ENCODE measurements at regions not wholly inside any gene's neighbourhood (a gene's known extent, or its start where the extent isn't known, plus 50 kb on each side); places are given as distances from the start of the nearest gene placed in this dataset.

DNA sequence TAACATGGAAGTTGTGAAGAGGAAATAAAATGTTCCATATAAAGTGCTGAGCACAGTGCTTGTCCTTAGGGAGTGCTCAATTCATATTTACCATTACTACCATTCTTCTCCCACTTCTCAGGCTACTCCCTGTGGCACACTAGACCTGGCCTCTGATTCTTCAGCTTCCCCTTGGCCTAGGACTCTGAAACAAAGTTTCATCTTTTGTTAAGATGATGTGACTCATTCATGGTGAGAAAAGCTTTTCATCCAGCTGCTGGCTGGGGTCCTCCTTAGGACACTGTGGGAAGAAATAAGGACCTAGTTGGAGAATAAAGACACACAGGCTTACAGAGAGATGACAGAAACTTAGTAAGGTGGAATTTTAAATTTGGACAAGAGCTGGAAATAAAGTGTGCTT, 314.8 kb downstream of the CDC5L start:
- H3K4me3 ChIP-seq (ENCODE audit: low read depth in 1 of 2, low read length in 2 of 2): no peak overlapping the region
- no peak overlapping the region for H3K27ac ChIP-seq (ENCODE audit: low read depth in 2 of 2, low read length in 1 of 2)
- H3K4me1 ChIP-seq (ENCODE audit: control insufficient read depth in 2 of 2, insufficient read depth in 2 of 2, low read length in 1 of 2): no peaks in the 10 kb centered on the region

GRCh38 chr6:44704240-44705150, 317.0 kb downstream of the CDC5L start:
- 83 to 85% methylated on average over 15 of the region's 15 CpGs for WGBS, 2 donors
- Histone ChIP-seq H3K27me3 (ENCODE audit: control insufficient read depth in 1 of 2, insufficient read depth in 2 of 2, low read length in 2 of 2) (no peaks in the 10 kb centered on the region), H3K9me3 (ENCODE audit: control insufficient read depth in 2 of 2, insufficient read depth in 1 of 2, low read depth in 1 of 2, low read length in 1 of 2) (no peaks in the 10 kb centered on the region), H3K27ac (ENCODE audit: low read depth in 2 of 2, low read length in 1 of 2) (no peak overlapping the region), H3K4me1 (ENCODE audit: control insufficient read depth in 2 of 2, insufficient read depth in 2 of 2, low read length in 1 of 2) (no peaks in the 10 kb centered on the region), H3K36me3 (ENCODE audit: control insufficient read depth in 2 of 2, insufficient read depth in 2 of 2, low read length in 1 of 2) (no peaks in the 10 kb centered on the region), H3K4me3 (ENCODE audit: low read depth in 1 of 2, low read length in 2 of 2) (no peak overlapping the region)

More for the DNA sequence above, 314.8 kb downstream of the CDC5L start:
- no peaks in the 10 kb centered on the region for H3K36me3 ChIP-seq (ENCODE audit: control insufficient read depth in 2 of 2, insufficient read depth in 2 of 2, low read length in 1 of 2)
- H3K9me3 ChIP-seq (ENCODE audit: control insufficient read depth in 2 of 2, insufficient read depth in 1 of 2, low read depth in 1 of 2, low read length in 1 of 2): no peaks in the 10 kb centered on the region
- H3K27me3 ChIP-seq (ENCODE audit: control insufficient read depth in 1 of 2, insufficient read depth in 2 of 2, low read length in 2 of 2): no peaks in the 10 kb centered on the region

DNA sequence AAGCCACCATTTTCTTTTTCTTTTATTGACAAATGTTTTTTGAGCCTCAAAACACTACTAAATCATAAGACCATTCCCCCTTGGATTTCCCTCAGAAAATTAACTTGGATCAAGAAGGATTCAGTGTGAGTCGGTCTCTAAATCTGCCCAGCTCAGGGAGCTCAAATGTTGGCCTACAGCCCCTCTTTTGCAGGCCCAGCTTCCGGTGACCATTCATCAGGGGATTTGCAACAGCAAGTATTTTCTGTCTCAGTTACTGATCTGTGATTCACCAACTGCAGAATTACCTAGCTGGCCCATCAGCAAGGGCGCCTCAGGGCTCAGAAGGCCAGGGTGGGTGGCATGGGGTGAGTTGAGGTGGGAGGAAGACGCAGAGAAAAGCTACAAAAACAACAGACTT, 318.1 kb downstream of the CDC5L start:
- no peaks in the 10 kb centered on the region for H3K36me3 ChIP-seq (ENCODE audit: control insufficient read depth in 2 of 2, insufficient read depth in 2 of 2, low read length in 1 of 2)
- no peak overlapping the region for H3K27ac ChIP-seq (ENCODE audit: low read depth in 2 of 2, low read length in 1 of 2)
- H3K4me3 ChIP-seq (ENCODE audit: low read depth in 1 of 2, low read length in 2 of 2): no peak overlapping the region
- H3K4me1 ChIP-seq (ENCODE audit: control insufficient read depth in 2 of 2, insufficient read depth in 2 of 2, low read length in 1 of 2): no peaks in the 10 kb centered on the region
- no peaks in the 10 kb centered on the region for H3K27me3 ChIP-seq (ENCODE audit: control insufficient read depth in 1 of 2, insufficient read depth in 2 of 2, low read length in 2 of 2)
- 86 to 93% methylated on average over 4 of the region's 4 CpGs for WGBS, 2 donors
- no peaks in the 10 kb centered on the region for H3K9me3 ChIP-seq (ENCODE audit: control insufficient read depth in 2 of 2, insufficient read depth in 1 of 2, low read depth in 1 of 2, low read length in 1 of 2)

DNA sequence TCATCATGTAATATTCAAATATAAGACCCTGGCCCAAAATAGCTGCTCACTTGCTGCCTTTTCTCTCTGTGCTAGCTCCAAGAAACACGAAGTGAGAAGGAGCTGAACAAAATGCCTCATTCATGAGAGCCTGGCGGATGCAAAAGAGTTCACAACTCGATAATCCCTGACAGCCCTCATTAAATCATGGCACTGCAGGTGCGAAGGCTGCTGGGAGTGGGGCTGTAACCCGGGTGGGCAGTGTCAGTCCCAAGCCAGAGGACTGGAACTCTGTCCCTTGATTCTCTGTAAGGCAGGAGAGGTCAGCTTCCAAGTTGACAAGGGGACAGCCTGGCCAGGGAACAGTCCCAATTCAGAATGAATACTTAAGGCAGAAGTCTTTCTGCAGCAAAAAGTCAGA, 318.5 kb downstream of the CDC5L start:
- Histone ChIP-seq H3K4me1 (ENCODE audit: control insufficient read depth in 2 of 2, insufficient read depth in 2 of 2, low read length in 1 of 2) (no peaks in the 10 kb centered on the region), H3K9me3 (ENCODE audit: control insufficient read depth in 2 of 2, insufficient read depth in 1 of 2, low read depth in 1 of 2, low read length in 1 of 2) (no peaks in the 10 kb centered on the region), H3K4me3 (ENCODE audit: low read depth in 1 of 2, low read length in 2 of 2) (no peak overlapping the region), H3K36me3 (ENCODE audit: control insufficient read depth in 2 of 2, insufficient read depth in 2 of 2, low read length in 1 of 2) (no peaks in the 10 kb centered on the region), H3K27ac (ENCODE audit: low read depth in 2 of 2, low read length in 1 of 2) (no peak overlapping the region), H3K27me3 (ENCODE audit: control insufficient read depth in 1 of 2, insufficient read depth in 2 of 2, low read length in 2 of 2) (no peaks in the 10 kb centered on the region)
- 78 to 87% methylated on average over 5 of the region's 5 CpGs for WGBS, 2 donors

GRCh38 chr6:44708208-44708607, 320.7 kb downstream of the CDC5L start:
- H3K27ac ChIP-seq (ENCODE audit: low read depth in 2 of 2, low read length in 1 of 2): no peak overlapping the region
- 93 to 94% methylated on average over 5 of the region's 5 CpGs for WGBS, 2 donors
- H3K27me3 ChIP-seq (ENCODE audit: control insufficient read depth in 1 of 2, insufficient read depth in 2 of 2, low read length in 2 of 2): no peaks in the 10 kb centered on the region

DNA sequence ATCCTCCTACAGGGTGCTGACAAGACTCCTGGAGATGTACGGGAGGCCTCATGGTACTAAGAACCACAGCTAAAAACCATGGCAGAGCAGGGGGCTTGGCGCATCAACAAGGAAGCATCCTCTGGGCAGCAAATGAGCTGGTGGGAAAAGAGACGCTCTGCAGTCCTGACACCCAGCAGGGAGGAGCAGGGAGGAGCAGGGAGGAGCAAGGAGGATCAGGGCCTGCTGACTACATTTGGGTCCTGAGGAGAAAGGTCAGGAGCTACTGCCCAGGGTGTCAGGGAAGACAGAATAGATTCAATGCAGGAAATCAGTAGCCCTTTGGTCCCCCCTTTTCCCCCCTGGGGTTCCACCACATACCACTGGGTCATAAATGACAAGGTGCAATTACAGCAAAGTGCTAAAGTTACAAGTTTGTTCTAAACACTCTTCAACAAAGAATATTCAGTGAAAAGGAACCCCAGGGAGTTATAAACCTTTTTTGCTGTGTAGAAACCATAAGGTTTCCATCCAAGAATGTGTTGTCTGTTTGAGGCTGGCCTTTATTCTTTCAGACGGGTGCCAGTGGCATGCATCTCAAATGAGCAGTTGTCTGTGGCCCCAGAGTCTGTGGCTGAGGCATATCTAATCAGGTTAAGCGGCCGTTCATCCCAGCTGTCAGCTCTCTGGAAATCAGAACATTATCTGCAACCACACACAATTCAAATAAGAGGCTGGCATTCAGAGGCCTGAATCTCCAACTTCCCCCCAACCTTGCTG, 325.0 kb downstream of the CDC5L start:
- H3K9me3 ChIP-seq (ENCODE audit: control insufficient read depth in 2 of 2, insufficient read depth in 1 of 2, low read depth in 1 of 2, low read length in 1 of 2): no peaks in the 10 kb centered on the region
- no peaks in the 10 kb centered on the region for H3K27me3 ChIP-seq (ENCODE audit: control insufficient read depth in 1 of 2, insufficient read depth in 2 of 2, low read length in 2 of 2)
- H3K4me1 ChIP-seq (ENCODE audit: control insufficient read depth in 2 of 2, insufficient read depth in 2 of 2, low read length in 1 of 2): no peaks in the 10 kb centered on the region
- no peak overlapping the region for H3K27ac ChIP-seq (ENCODE audit: low read depth in 2 of 2, low read length in 1 of 2)
- no peaks in the 10 kb centered on the region for H3K36me3 ChIP-seq (ENCODE audit: control insufficient read depth in 2 of 2, insufficient read depth in 2 of 2, low read length in 1 of 2)
- 79 to 83% methylated on average over 6 of the region's 6 CpGs for WGBS, 2 donors
- H3K4me3 ChIP-seq (ENCODE audit: low read depth in 1 of 2, low read length in 2 of 2): no peak overlapping the region

More at GRCh38 chr6:44708208-44708607, 320.7 kb downstream of the CDC5L start:
- Histone ChIP-seq H3K4me1 (ENCODE audit: control insufficient read depth in 2 of 2, insufficient read depth in 2 of 2, low read length in 1 of 2) (no peaks in the 10 kb centered on the region), H3K9me3 (ENCODE audit: control insufficient read depth in 2 of 2, insufficient read depth in 1 of 2, low read depth in 1 of 2, low read length in 1 of 2) (no peaks in the 10 kb centered on the region), H3K36me3 (ENCODE audit: control insufficient read depth in 2 of 2, insufficient read depth in 2 of 2, low read length in 1 of 2) (no peaks in the 10 kb centered on the region), H3K4me3 (ENCODE audit: low read depth in 1 of 2, low read length in 2 of 2) (no peak overlapping the region)

GRCh38 chr6:44715188-44715587, 327.7 kb downstream of the CDC5L start:
- Histone ChIP-seq H3K36me3 (ENCODE audit: control insufficient read depth in 2 of 2, insufficient read depth in 2 of 2, low read length in 1 of 2) (no peaks in the 10 kb centered on the region), H3K4me1 (ENCODE audit: control insufficient read depth in 2 of 2, insufficient read depth in 2 of 2, low read length in 1 of 2) (no peaks in the 10 kb centered on the region), H3K9me3 (ENCODE audit: control insufficient read depth in 2 of 2, insufficient read depth in 1 of 2, low read depth in 1 of 2, low read length in 1 of 2) (no peaks in the 10 kb centered on the region), H3K27me3 (ENCODE audit: control insufficient read depth in 1 of 2, insufficient read depth in 2 of 2, low read length in 2 of 2) (no peaks in the 10 kb centered on the region), H3K4me3 (ENCODE audit: low read depth in 1 of 2, low read length in 2 of 2) (no peak overlapping the region), H3K27ac (ENCODE audit: low read depth in 2 of 2, low read length in 1 of 2) (no peak overlapping the region)
- 63 to 81% methylated on average over 9 of the region's 9 CpGs for WGBS, 2 donors

DNA sequence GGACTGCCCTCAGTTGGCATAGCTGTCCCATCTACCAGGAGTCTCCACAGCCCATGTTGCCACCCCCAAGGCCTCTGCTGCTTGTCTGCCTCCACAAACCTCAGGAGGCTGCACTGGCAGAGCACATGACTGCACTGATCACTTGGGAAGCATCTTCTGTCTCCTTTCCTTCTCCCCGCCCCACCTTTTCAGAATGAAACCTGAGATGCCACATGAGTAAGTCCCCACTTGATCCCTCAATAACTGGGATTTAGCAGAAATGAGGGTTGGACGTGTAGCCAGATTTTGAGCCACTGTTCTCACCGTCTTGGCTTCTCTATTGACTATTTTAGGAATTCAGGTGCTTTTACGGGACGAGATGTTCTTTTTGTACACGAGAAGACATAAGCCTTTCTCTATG, 328.4 kb downstream of the CDC5L start:
- Histone ChIP-seq H3K36me3 (ENCODE audit: control insufficient read depth in 2 of 2, insufficient read depth in 2 of 2, low read length in 1 of 2) (no peaks in the 10 kb centered on the region), H3K27me3 (ENCODE audit: control insufficient read depth in 1 of 2, insufficient read depth in 2 of 2, low read length in 2 of 2) (no peaks in the 10 kb centered on the region), H3K4me3 (ENCODE audit: low read depth in 1 of 2, low read length in 2 of 2) (no peak overlapping the region), H3K9me3 (ENCODE audit: control insufficient read depth in 2 of 2, insufficient read depth in 1 of 2, low read depth in 1 of 2, low read length in 1 of 2) (no peaks in the 10 kb centered on the region), H3K27ac (ENCODE audit: low read depth in 2 of 2, low read length in 1 of 2) (no peak overlapping the region), H3K4me1 (ENCODE audit: control insufficient read depth in 2 of 2, insufficient read depth in 2 of 2, low read length in 1 of 2) (no peaks in the 10 kb centered on the region)
- 79 to 81% methylated on average over 6 of the region's 6 CpGs for WGBS, 2 donors

GRCh38 chr6:44717431-44717830, 329.9 kb downstream of the CDC5L start:
- no peaks in the 10 kb centered on the region for H3K4me1 ChIP-seq (ENCODE audit: control insufficient read depth in 2 of 2, insufficient read depth in 2 of 2, low read length in 1 of 2)
- WGBS, 2 donors: 96 to 98% methylated on average over 2 of the region's 2 CpGs
- no peaks in the 10 kb centered on the region for H3K36me3 ChIP-seq (ENCODE audit: control insufficient read depth in 2 of 2, insufficient read depth in 2 of 2, low read length in 1 of 2)
- no peaks in the 10 kb centered on the region for H3K9me3 ChIP-seq (ENCODE audit: control insufficient read depth in 2 of 2, insufficient read depth in 1 of 2, low read depth in 1 of 2, low read length in 1 of 2)
- H3K27me3 ChIP-seq (ENCODE audit: control insufficient read depth in 1 of 2, insufficient read depth in 2 of 2, low read length in 2 of 2): no peaks in the 10 kb centered on the region
- H3K4me3 ChIP-seq (ENCODE audit: low read depth in 1 of 2, low read length in 2 of 2): no peak overlapping the region
- no peak overlapping the region for H3K27ac ChIP-seq (ENCODE audit: low read depth in 2 of 2, low read length in 1 of 2)

Measured in esophagus (tissue), 2 donors.